CD4-positive, alpha-beta memory T cell (primary cell): ENCODE measurements at regions not wholly inside any gene's neighbourhood (a gene's known extent, or its start where the extent isn't known, plus 50 kb on each side); places are given as distances from the start of the nearest gene placed in this dataset.

Experiments
- CTCF ChIA-PET: fragments of 350-600 bp; sonication (Branson Sonifier 250); formaldehyde crosslinking; loops from one replicate; lab custom pipeline; 2021; ENCODE audit warnings: inconsistent platforms; ENCODE audit not compliant: partially characterized antibody; lab: Charles Lee
- POLR2A ChIA-PET: fragments of 350-600 bp; sonication (Branson Sonifier 250); formaldehyde crosslinking; loops from one replicate; lab custom pipeline; 2021; ENCODE audit not compliant: partially characterized antibody; lab: Charles Lee
- DNase-seq, 5 donors: peaks; one replicate each; pipeline versions ENCODE4 v3.0.0 to v3.0.0-alpha.2; 2020 to 2022; ENCODE audit warnings: mixed read lengths in 1 of 5
- H3K27ac ChIP-seq: one replicate; pipeline ENCODE4 v1.7.0; 2013; ENCODE audit warnings: low read depth, low read length
- H3K27me3 ChIP-seq: 2 replicates; pipeline ENCODE4 v1.7.0; 2013; ENCODE audit warnings: mild to moderate bottlenecking, low read length, moderate library complexity; ENCODE audit not compliant: insufficient read depth
- H3K36me3 ChIP-seq: 2 replicates; pipeline ENCODE4 v1.7.0; 2013; ENCODE audit warnings: mild to moderate bottlenecking, low read length, moderate library complexity; ENCODE audit not compliant: insufficient read depth
- H3K4me1 ChIP-seq: 2 replicates; pipeline ENCODE4 v1.7.0; 2013; ENCODE audit warnings: mild to moderate bottlenecking, low read length, moderate library complexity; ENCODE audit not compliant: insufficient read depth
- H3K4me3 ChIP-seq, 2 donors: one replicate each; pipeline ENCODE4 v1.7.0; 2013; ENCODE audit warnings: low read length in 2 of 2, mild to moderate bottlenecking in 1 of 2
- H3K9me3 ChIP-seq, 2 donors: one replicate each; pipeline ENCODE4 v1.7.0; 2013; ENCODE audit warnings: low read length in 2 of 2, control low read depth in 1 of 2; ENCODE audit not compliant: control insufficient read depth in 1 of 2
- H3K27ac Mint-ChIP-seq, 7 donors: one replicate each; pipeline ENCODE4 v1.8.0; 2020 to 2021; ENCODE audit warnings: mixed read lengths in 7 of 7, mild to moderate bottlenecking in 6 of 7, inconsistent platforms in 3 of 7, moderate library complexity in 3 of 7
- H3K27me3 Mint-ChIP-seq, 2 donors: one replicate each; pipeline ENCODE4 v1.8.0; 2020 to 2021; ENCODE audit warnings: mixed read lengths in 2 of 2
- H3K36me3 Mint-ChIP-seq, 2 donors: one replicate each; pipeline ENCODE4 v1.8.0; 2020 to 2021; ENCODE audit warnings: mixed read lengths in 2 of 2, inconsistent platforms in 1 of 2, mild to moderate bottlenecking in 1 of 2
- H3K4me1 Mint-ChIP-seq, 4 donors: one replicate each; pipeline ENCODE4 v1.8.0; 2020 to 2021; ENCODE audit warnings: mixed read lengths in 4 of 4, mild to moderate bottlenecking in 1 of 4
- H3K4me3 Mint-ChIP-seq, 8 donors: one replicate each; pipeline ENCODE4 v1.8.0; 2020 to 2021; ENCODE audit warnings: mixed read lengths in 8 of 8, mild to moderate bottlenecking in 7 of 8, moderate library complexity in 6 of 8, inconsistent platforms in 3 of 8
- H3K9me3 Mint-ChIP-seq, 8 donors: one replicate each; pipeline ENCODE4 v1.8.0; 2020 to 2021; ENCODE audit warnings: mixed read lengths in 8 of 8, mild to moderate bottlenecking in 5 of 8, inconsistent platforms in 3 of 8, moderate library complexity in 1 of 8
- intact Hi-C: fragments of 100-400 bp; cut with micrococcal nuclease; formaldehyde crosslinking; loops from one replicate; pipeline ENCODE4 v1.15.1; 2023

DNA sequence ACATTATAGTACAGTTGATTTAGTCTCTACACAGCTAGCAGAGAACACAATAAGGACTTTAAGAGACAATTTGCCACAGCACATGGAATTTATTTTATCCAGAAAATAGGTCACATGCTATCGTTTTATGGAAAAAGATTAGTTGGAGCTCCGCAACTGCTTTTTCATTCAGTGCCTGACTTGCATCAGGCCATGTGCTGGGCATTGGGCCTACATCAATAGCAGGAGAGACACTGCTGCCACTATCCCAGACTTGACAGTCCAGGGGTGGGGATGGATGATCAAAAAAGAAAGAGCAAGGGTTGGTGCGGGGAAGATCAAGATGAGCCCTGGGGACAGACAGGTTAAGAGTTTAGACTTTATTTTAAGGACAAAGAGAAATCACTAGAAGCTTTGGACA is 75.2 kb upstream of the C3orf80 start:
- H3K27ac ChIP-seq, result no peak overlapping the region
- POLR2A ChIA-PET, result no interaction called here
- peaks cover 0 to 3% (median 0%) of the 10 kb centered on the region in 8 donors for H3K9me3 Mint-ChIP-seq

GRCh38 chr3:160150525-160150924 is 74.7 kb upstream of the C3orf80 start:
- Mint-ChIP-seq H3K36me3 (no peaks in the 10 kb centered on the region), H3K27me3 (peaks cover 5 to 12% of the 10 kb centered on the region in 2 donors), H3K4me3 (no peak overlapping the region), H3K4me1 (no peaks in the 10 kb centered on the region), H3K9me3 (peaks cover 0 to 3% (median 0%) of the 10 kb centered on the region in 8 donors), H3K27ac (no peak overlapping the region)
- H3K4me3 ChIP-seq, result no peak overlapping the region
- no peaks in the 10 kb centered on the region for H3K9me3 ChIP-seq
- H3K36me3 ChIP-seq, result no peaks in the 10 kb centered on the region
- intact Hi-C loops, result no loop called here
- H3K4me1 ChIP-seq, result no peaks in the 10 kb centered on the region
- ChIA-PET CTCF (no interaction called here), POLR2A (no interaction called here)
- no peak for DNase-seq
- H3K27ac ChIP-seq, result no peak overlapping the region
- no peaks in the 10 kb centered on the region for H3K27me3 ChIP-seq

More for the DNA sequence above, 75.2 kb upstream of the C3orf80 start:
- no peak for DNase-seq
- H3K4me3 ChIP-seq, result no peak overlapping the region
- intact Hi-C loops, result no loop called here
- no peaks in the 10 kb centered on the region for H3K36me3 Mint-ChIP-seq
- no peaks in the 10 kb centered on the region for H3K27me3 ChIP-seq
- no peaks in the 10 kb centered on the region for H3K4me1 Mint-ChIP-seq
- no peak overlapping the region for H3K4me3 Mint-ChIP-seq
- H3K4me1 ChIP-seq, result no peaks in the 10 kb centered on the region
- H3K27ac Mint-ChIP-seq, result no peak overlapping the region
- no peaks in the 10 kb centered on the region for H3K9me3 ChIP-seq
- peaks cover 5 to 12% of the 10 kb centered on the region in 2 donors for H3K27me3 Mint-ChIP-seq
- CTCF ChIA-PET, result no interaction called here
- no peaks in the 10 kb centered on the region for H3K36me3 ChIP-seq

DNA sequence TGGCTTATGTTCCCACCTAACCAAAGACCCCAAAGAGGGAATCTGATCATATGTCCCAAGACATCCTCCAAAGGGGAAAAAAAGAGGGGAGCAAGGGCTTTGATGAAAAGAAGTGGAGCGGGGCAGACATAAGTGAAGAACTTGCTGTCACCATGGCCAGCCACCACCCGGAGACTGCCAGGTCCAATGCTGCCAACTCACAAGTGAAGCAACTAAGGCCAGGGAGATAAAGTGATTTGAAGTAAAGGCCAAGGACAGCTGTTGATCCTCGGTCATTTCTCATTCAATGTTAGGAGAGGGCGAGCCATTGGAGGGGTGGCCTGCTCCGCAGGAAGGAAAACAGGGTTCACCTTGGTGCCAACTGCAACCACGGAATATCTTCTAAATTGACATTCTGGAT is 72.6 kb upstream of the C3orf80 start:
- Histone ChIP-seq H3K4me1 (no peaks in the 10 kb centered on the region), H3K9me3 (no peaks in the 10 kb centered on the region), H3K27ac (no peak overlapping the region), H3K27me3 (no peaks in the 10 kb centered on the region), H3K36me3 (no peaks in the 10 kb centered on the region), H3K4me3 (no peak overlapping the region)
- intact Hi-C loops, result no loop called here
- Mint-ChIP-seq H3K4me3 (no peak overlapping the region), H3K27me3 (peaks cover 3 to 17% of the 10 kb centered on the region in 2 donors), H3K9me3 (peaks cover 0 to 3% (median 0%) of the 10 kb centered on the region in 8 donors), H3K36me3 (no peaks in the 10 kb centered on the region), H3K27ac (no peak overlapping the region), H3K4me1 (no peaks in the 10 kb centered on the region)
- CTCF ChIA-PET, result no interaction called here
- no peak for DNase-seq
- POLR2A ChIA-PET, result no interaction called here

GRCh38 chr3:160154033-160154432 is 71.2 kb upstream of the C3orf80 start:
- DNase-seq, result no peak
- ChIA-PET POLR2A (no interaction called here), CTCF (no interaction called here)
- H3K36me3 Mint-ChIP-seq, result no peaks in the 10 kb centered on the region
- peaks cover 0 to 3% (median 0%) of the 10 kb centered on the region in 8 donors for H3K9me3 Mint-ChIP-seq
- H3K27ac ChIP-seq, result no peak overlapping the region
- H3K4me1 ChIP-seq, result no peaks in the 10 kb centered on the region
- H3K36me3 ChIP-seq, result no peaks in the 10 kb centered on the region
- no peaks in the 10 kb centered on the region for H3K4me1 Mint-ChIP-seq
- H3K4me3 ChIP-seq, result no peak overlapping the region
- no peak overlapping the region for H3K4me3 Mint-ChIP-seq
- peaks cover 3 to 16% of the 10 kb centered on the region in 2 donors for H3K27me3 Mint-ChIP-seq
- H3K27me3 ChIP-seq, result no peaks in the 10 kb centered on the region
- no peaks in the 10 kb centered on the region for H3K9me3 ChIP-seq
- H3K27ac Mint-ChIP-seq, result no peak overlapping the region
- intact Hi-C loops, result no loop called here

- Mint-ChIP-seq H3K4me3 (no peak overlapping the region), H3K27me3 (peaks cover 3 to 16% of the 10 kb centered on the region in 2 donors), H3K36me3 (no peaks in the 10 kb centered on the region), H3K9me3 (peaks cover 0 to 3% (median 0%) of the 10 kb centered on the region in 8 donors), H3K27ac (no peak overlapping the region), H3K4me1 (no peaks in the 10 kb centered on the region)
- no peaks in the 10 kb centered on the region for H3K4me1 ChIP-seq
- no peaks in the 10 kb centered on the region for H3K9me3 ChIP-seq
- intact Hi-C loops, result no loop called here
- no peak overlapping the region for H3K27ac ChIP-seq
- no peak for DNase-seq
- POLR2A ChIA-PET, result no interaction called here
- H3K4me3 ChIP-seq, result no peak overlapping the region
- CTCF ChIA-PET, result no interaction called here
- H3K27me3 ChIP-seq, result no peaks in the 10 kb centered on the region
- no peaks in the 10 kb centered on the region for H3K36me3 ChIP-seq
Observed at GRCh38 chr3:160154596-160154995, 70.6 kb upstream of the C3orf80 start.

GRCh38 chr3:160157321-160157720 is 67.9 kb upstream of the C3orf80 start:
- peaks cover 3 to 13% of the 10 kb centered on the region in 2 donors for H3K27me3 Mint-ChIP-seq
- CTCF ChIA-PET, result no interaction called here

DNA sequence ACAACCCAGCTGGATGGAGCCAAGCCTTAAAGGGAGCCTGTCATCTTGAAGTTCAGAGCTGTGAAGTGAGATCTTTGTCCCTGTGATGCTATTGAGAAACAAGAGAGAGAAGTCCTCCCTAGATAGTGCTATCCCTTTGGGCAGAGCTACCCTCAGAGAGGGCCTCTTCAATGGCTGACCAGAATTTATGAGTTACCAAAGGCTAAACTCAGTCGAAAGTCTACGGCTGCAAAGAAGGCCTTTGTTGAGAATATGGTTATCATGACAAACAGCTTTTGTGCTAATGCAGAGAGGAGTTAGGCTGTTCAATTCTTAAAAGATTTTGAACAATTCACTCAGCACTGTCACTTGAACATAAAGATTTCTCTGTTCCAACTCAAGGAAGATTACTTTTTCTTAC is 65.9 kb upstream of the C3orf80 start:
- no peaks in the 10 kb centered on the region for H3K9me3 ChIP-seq
- Mint-ChIP-seq H3K27me3 (peaks cover 3 to 13% of the 10 kb centered on the region in 2 donors), H3K4me3 (no peak overlapping the region), H3K36me3 (no peaks in the 10 kb centered on the region), H3K4me1 (no peaks in the 10 kb centered on the region), H3K27ac (no peak overlapping the region), H3K9me3 (no peaks in the 10 kb centered on the region)
- ChIA-PET POLR2A (no interaction called here), CTCF (no interaction called here)
- H3K27me3 ChIP-seq, result no peaks in the 10 kb centered on the region
- no peaks in the 10 kb centered on the region for H3K36me3 ChIP-seq
- DNase-seq, result no peak
- no peak overlapping the region for H3K27ac ChIP-seq
- H3K4me1 ChIP-seq, result no peaks in the 10 kb centered on the region
- H3K4me3 ChIP-seq, result no peak overlapping the region
- intact Hi-C loops, result no loop called here

More at GRCh38 chr3:160157321-160157720, 67.9 kb upstream of the C3orf80 start:
- H3K36me3 ChIP-seq, result no peaks in the 10 kb centered on the region
- no peaks in the 10 kb centered on the region for H3K4me1 Mint-ChIP-seq
- POLR2A ChIA-PET, result no interaction called here
- no peak overlapping the region for H3K4me3 Mint-ChIP-seq
- no peaks in the 10 kb centered on the region for H3K9me3 Mint-ChIP-seq
- H3K36me3 Mint-ChIP-seq, result no peaks in the 10 kb centered on the region
- intact Hi-C loops, result no loop called here
- H3K27ac Mint-ChIP-seq, result no peak overlapping the region
- H3K4me1 ChIP-seq, result no peaks in the 10 kb centered on the region
- H3K27me3 ChIP-seq, result no peaks in the 10 kb centered on the region
- no peak overlapping the region for H3K27ac ChIP-seq
- no peaks in the 10 kb centered on the region for H3K9me3 ChIP-seq
- no peak overlapping the region for H3K4me3 ChIP-seq
- DNase-seq, result no peak

GRCh38 chr3:160159806-160160205 is 65.4 kb upstream of the C3orf80 start:
- Histone ChIP-seq H3K4me3 (no peak overlapping the region), H3K36me3 (no peaks in the 10 kb centered on the region), H3K27ac (no peak overlapping the region), H3K9me3 (no peaks in the 10 kb centered on the region), H3K27me3 (no peaks in the 10 kb centered on the region), H3K4me1 (no peaks in the 10 kb centered on the region)
- H3K36me3 Mint-ChIP-seq, result no peaks in the 10 kb centered on the region
- no peaks in the 10 kb centered on the region for H3K4me1 Mint-ChIP-seq
- ChIA-PET POLR2A (no interaction called here), CTCF (interaction anchor here (1.3 kb wide), 1 partner anchor 253 kb away, joined by 5 read pairs; no protein-coding TSS in a partner anchor)
- no peak overlapping the region for H3K4me3 Mint-ChIP-seq
- no peaks in the 10 kb centered on the region for H3K9me3 Mint-ChIP-seq
- intact Hi-C loops, result no loop called here
- no peak overlapping the region for H3K27ac Mint-ChIP-seq
- DNase-seq, result no peak
- H3K27me3 Mint-ChIP-seq, result peaks cover 3 to 13% of the 10 kb centered on the region in 2 donors
